Superior temporal gyrus (tissue), 1 donor: ENCODE measurements at regions not wholly inside any gene's neighbourhood (a gene's known extent, or its start where the extent isn't known, plus 50 kb on each side); places are given as distances from the start of the nearest gene placed in this dataset.

ENCODE experiments used
- DNase-seq: peaks from one replicate; pipeline ENCODE4 v3.0.0-alpha.2; 2016; ENCODE audit errors: extremely low spot score

GRCh38 chr7:28292834-28293526 is 112.4 kb upstream of the JAZF1 start:
- no peak for DNase-seq

DNA sequence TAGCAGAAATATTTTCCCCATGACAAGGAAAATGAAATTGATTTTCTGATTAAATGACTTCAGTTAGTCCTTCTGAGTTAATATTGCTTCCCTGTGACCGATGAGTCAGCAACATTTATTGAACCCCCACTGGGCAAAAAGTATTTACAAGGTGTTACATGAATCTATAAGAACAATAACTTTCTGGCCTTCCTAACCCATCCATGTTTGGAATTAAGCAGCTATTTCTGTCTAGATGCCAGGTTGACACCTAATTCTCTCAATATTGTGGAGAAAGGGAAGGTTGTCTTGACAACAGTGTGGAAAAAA is 112.9 kb upstream of the JAZF1 start:
- DNase-seq, result no peak

DNA sequence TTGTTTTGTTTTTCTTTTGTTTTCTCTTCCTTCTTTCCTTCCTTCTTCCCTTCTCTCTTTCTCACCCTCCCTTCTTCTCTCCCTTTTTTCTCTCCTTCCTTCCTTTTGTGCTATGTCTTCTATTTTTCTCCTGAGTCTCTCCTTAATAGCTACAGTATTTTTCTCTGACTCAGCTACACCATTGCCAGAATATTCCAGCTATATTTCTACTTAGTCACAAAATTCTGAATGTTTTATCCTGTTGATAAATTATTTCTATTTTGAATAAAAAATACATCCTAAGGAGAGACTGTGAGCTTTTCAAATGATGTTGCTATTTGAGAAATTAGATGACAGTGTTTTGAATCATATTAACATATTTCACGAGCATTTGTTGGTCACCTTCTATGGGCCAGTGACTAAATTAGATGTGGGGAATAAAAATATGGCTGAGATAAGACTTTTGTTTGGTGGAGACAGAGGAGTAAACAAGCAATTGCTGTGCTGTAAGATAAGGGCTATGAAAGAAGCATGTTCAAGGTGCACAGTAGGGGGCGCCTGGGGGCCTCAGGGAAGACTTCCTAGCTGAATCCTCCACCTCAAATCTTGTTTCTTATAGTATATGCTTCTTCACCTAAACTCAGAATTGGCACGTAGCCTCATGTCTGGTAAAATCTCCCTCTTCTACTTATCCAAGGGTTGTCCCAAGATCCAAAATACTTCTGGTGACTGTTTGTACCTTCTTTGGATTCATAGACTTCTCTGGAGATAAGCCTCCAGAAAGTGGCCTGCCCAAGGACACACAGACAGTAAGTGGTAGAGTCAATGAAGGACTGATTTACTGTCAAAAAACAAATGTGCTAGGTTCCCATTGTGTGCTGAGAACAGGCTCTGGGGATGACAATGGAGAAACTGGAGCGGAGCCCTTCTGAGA is 115.5 kb upstream of the CREB5 start:
- no peak for DNase-seq

- DNase-seq, result peak; percentile 37
Measured at GRCh38 chr7:28297801-28298459, 114.4 kb upstream of the CREB5 start.

DNA sequence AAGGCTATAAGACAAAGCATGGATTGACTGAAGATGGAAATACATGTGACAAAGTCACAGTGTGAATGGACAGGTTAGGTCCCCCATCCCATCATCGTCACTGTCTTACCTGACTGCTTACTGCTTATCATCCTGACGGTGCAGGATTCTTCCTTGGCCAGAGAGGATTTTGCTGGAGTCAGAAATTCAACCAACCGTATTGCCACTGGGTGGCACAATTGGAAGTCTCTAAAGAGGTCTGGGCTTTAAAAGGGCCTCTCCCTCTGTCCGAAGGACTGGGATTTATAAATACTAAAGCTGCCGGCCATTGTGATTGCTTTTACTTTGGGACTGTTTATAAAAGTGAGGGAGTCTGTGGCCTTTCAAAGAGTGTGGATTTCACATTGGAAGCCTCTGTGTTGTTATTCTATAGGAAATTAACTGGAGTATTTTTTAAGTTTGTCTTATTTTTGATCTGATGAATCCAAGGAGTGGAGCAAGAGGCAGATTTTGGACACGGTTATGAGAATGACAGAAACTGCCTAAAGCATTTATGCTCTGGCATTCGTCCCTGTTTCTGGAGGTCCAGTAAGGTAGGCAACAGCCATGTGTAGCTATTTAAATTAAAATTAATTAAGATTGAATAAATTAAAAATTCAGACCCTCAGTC is 113.3 kb upstream of the CREB5 start:
- DNase-seq, result peak; percentile 88

GRCh38 chr7:28299556-28299955 is 112.8 kb upstream of the CREB5 start:
- no peak for DNase-seq

GRCh38 chr7:28300488-28300887 is 111.8 kb upstream of the CREB5 start:
- no peak for DNase-seq

GRCh38 chr7:28301148-28301641 is 111.1 kb upstream of the CREB5 start:
- no peak for DNase-seq

- DNase-seq, result no peak
Measured at GRCh38 chr7:28304290-28304689, 108.0 kb upstream of the CREB5 start.

- DNase-seq, result no peak
Measured at GRCh38 chr7:28309704-28310459, 102.4 kb upstream of the CREB5 start.

DNA sequence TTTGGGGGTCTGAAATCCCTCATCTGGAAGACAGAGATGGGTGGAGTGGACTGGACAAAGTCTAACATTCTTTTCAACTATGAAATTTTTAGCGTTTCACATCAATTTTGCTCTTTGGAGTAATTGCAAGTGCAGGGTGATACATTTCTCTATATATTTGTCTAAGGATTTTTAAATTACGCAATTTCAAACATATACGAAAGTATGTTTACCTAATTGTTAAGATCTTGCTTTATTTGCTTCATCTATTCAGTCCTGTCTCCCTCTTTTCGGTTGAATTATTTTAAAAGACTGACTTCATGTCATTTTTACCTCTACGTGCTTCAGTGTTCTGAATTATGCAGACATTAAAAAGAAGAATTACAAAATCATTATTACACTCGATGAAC is 101.9 kb upstream of the CREB5 start:
- DNase-seq, result no peak

GRCh38 chr7:28311670-28312069 is 100.6 kb upstream of the CREB5 start:
- no peak for DNase-seq

- DNase-seq, result no peak
Measured at GRCh38 chr7:28312948-28313347, 99.4 kb upstream of the CREB5 start.

DNA sequence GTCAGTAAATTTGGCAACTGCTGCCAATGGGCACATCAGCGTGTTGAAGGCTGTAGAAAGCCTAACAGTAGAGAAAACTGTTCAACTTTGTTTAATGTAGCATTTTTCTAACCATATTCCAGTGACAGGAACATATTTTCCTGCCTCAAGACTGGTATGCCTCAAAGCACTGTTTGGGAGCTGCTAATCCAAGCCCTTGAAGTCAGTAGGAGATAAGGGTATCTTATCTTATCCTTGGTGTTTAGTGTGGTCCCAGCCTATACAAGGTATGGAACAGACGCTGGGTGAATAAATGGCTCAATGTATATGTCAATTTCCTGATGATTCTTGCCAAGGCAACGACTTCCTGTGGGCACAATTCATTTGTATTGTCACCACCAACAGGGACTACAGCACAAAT is 97.5 kb upstream of the CREB5 start:
- no peak for DNase-seq

DNA sequence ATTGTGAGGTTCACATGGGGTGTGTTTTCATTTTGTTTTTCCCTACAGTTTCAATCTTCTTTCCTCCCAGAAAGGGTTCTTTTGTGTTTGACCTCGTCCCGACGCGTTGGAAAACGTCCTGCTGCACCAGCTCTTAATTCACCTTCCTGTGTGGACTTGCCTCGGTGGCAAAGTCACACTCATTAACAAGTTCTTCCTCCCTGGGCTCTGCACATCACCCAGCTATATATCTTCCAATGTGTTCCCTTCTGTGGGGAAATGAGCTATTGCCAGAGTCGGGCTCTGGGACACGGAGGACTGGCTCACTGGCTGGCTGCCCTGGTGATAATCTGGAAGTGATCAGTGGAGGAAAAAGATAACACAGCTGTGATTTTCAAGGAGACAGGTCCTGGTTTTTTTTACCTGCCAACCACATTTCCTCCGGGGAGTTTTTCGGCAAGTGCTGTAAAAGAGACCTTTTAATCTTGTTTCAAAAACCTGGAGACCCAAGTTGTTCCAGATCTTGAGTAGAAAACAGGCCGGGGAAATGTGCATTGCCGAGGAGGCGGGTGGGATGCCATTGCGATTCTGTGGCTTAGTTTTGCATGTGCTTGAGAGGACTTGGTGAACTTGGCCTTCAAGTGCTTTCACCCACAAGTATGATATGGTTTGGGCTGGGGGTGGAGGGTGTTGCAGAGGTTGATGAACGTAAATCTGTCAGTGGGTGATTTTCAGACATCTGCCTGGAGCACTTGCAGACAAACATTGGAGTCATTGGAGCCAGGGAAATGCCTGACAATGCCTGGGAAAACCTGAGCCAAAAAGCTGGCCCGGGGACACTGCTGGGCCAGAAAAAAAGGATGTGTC is 96.5 kb upstream of the CREB5 start:
- DNase-seq, result no peak

DNA sequence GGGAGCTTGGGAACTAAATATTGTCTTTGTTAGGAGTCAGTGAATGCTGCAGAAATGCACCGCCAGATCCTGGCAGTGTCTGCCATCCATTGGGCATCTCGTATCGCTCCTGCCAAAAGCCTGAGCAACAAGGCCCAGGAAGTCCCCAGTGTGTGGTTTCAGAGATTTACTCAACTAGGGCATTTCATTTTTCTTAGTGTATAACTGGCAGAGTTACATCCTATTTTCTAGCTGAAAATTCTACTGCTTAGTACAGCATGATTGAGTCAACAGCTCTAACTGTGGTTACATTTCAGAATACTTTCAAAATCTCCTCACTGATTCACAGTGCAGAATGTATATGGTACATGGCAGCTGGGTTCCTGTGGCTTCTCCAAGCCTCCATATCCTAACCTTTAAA is 95.8 kb upstream of the CREB5 start:
- peak; percentile 34 for DNase-seq

DNA sequence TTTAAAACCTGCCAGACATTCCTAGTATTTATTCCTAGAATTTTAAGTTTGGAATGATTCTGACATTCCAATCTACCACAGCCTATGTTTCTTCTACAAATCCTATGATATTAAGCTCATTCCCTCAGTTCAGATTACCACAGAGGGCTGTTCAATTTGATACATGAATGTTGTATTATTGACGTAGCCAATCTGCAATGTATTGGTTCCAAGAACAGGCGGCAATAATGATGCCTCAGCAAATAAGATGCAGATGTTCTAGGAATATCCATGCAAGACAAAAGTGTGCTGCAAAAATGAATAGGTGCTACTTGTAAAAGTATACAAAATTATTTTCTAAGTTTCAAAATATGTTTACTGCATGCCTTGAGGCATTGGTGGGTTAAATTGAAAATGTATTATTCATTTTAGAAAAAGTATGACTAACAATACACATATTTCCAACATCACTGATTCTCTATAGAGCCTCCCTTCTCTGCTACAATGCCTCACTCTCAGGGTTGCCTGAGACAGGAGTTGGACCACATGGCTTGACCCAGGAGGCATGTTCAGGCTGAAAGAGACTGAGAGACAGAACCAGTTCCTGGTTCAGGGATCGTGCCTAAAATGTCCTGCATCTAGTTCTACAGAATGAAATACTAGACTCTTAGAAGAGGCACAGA is 94.1 kb upstream of the CREB5 start:
- DNase-seq, result no peak

- no peak for DNase-seq
Measured at GRCh38 chr7:28323833-28324232, 88.5 kb upstream of the CREB5 start.

DNA sequence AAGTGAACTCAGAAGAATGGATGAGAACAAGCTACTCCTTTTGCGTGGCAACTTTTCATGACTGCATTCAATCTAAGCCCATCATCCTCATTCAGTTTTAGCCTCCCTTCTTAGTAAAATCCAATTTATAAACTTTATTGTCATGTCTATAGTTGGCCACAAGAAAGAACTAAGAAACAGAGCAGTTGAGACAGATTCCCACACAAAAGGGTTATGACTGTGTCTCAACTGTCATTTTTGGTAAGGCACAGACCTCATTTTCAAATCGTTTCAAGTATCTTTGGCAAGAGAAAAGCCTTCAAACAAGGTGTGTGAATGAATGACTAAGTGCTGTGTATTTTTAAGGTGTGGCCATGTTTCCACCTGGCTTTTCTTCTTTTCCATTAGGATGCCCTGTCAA is 84.2 kb upstream of the CREB5 start:
- DNase-seq, result no peak
